ENCODE measurements at regions not wholly inside any gene's neighbourhood (a gene's known extent, or its start where the extent isn't known, plus 50 kb on each side); places are given as distances from the start of the nearest gene placed in this dataset.

- Mint-ChIP-seq H3K4me1 (ENCODE audit: low read depth) (no peaks in the 10 kb centered on the region), H3K4me3 (no peak overlapping the region), H3K27me3 (ENCODE audit: insufficient read depth) (peaks cover 28% of the 10 kb centered on the region), H3K36me3 (ENCODE audit: low read depth) (peaks cover 1% of the 10 kb centered on the region), H3K27ac (no peak overlapping the region), H3K9me3 (peaks cover 1% of the 10 kb centered on the region)
- no peak for DNase-seq
- TF ChIP-seq, protein P1, sequence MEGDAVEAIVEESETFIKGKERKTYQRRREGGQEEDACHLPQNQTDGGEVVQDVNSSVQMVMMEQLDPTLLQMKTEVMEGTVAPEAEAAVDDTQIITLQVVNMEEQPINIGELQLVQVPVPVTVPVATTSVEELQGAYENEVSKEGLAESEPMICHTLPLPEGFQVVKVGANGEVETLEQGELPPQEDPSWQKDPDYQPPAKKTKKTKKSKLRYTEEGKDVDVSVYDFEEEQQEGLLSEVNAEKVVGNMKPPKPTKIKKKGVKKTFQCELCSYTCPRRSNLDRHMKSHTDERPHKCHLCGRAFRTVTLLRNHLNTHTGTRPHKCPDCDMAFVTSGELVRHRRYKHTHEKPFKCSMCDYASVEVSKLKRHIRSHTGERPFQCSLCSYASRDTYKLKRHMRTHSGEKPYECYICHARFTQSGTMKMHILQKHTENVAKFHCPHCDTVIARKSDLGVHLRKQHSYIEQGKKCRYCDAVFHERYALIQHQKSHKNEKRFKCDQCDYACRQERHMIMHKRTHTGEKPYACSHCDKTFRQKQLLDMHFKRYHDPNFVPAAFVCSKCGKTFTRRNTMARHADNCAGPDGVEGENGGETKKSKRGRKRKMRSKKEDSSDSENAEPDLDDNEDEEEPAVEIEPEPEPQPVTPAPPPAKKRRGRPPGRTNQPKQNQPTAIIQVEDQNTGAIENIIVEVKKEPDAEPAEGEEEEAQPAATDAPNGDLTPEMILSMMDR (IDR thresholded peaks at IDR 0.05): no peak
These were observed 128.7 kb upstream of the TLE3 start for GRCh38 chr15:70226337-70226980.

- TF ChIP-seq, protein P1 (IDR thresholded peaks at IDR 0.05): no peak
- Mint-ChIP-seq H3K36me3 (ENCODE audit: low read depth) (no peaks in the 10 kb centered on the region), H3K9me3 (no peaks in the 10 kb centered on the region), H3K27ac (no peak overlapping the region), H3K27me3 (ENCODE audit: insufficient read depth) (peaks cover 32% of the 10 kb centered on the region), H3K4me3 (no peak overlapping the region), H3K4me1 (ENCODE audit: low read depth) (no peaks in the 10 kb centered on the region)
- DNase-seq: no peak
These were observed 127.7 kb upstream of the TLE3 start for GRCh38 chr15:70225416-70225815.

DNA sequence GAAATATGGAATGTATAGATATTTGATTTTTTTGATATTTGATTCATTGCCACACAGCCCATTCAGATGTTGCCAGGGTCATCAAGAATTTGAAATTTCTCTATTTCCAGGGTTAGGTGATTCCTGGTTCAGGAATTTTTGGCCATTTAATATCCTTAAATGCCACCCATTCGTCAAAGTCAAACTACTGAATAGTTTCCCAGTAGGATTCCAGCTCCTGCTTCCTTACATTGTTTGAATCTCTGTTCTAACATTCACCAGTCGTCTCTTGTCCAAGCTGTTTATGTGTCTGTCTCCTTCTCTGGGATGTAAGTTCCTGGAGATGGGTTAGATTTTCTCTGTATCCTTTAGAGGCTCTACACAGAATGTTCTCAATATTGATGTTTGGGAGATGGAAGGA is 124.9 kb upstream of the TLE3 start:
- no peaks in the 10 kb centered on the region for H3K9me3 Mint-ChIP-seq
- peaks cover 27% of the 10 kb centered on the region for H3K27me3 Mint-ChIP-seq (ENCODE audit: insufficient read depth)
- no peak for DNase-seq
- H3K4me1 Mint-ChIP-seq (ENCODE audit: low read depth): no peaks in the 10 kb centered on the region
- no peaks in the 10 kb centered on the region for H3K36me3 Mint-ChIP-seq (ENCODE audit: low read depth)
- H3K27ac Mint-ChIP-seq: no peak overlapping the region
- TF ChIP-seq, protein P1 (IDR thresholded peaks at IDR 0.05): no peak
- no peak overlapping the region for H3K4me3 Mint-ChIP-seq

- Mint-ChIP-seq H3K4me1 (ENCODE audit: low read depth) (no peaks in the 10 kb centered on the region), H3K27ac (no peak overlapping the region), H3K4me3 (no peak overlapping the region), H3K9me3 (no peaks in the 10 kb centered on the region), H3K27me3 (ENCODE audit: insufficient read depth) (peaks cover 29% of the 10 kb centered on the region), H3K36me3 (ENCODE audit: low read depth) (no peaks in the 10 kb centered on the region)
- TF ChIP-seq, protein P1 (IDR thresholded peaks at IDR 0.05): no peak
- DNase-seq: no peak
These were observed 122.9 kb upstream of the TLE3 start for GRCh38 chr15:70220490-70221096.

GRCh38 chr15:70219966-70220365 is 122.2 kb upstream of the TLE3 start:
- peaks cover 22% of the 10 kb centered on the region for H3K27me3 Mint-ChIP-seq (ENCODE audit: insufficient read depth)
- no peak for DNase-seq
- H3K4me3 Mint-ChIP-seq: no peak overlapping the region
- H3K4me1 Mint-ChIP-seq (ENCODE audit: low read depth): no peaks in the 10 kb centered on the region
- H3K27ac Mint-ChIP-seq: no peak overlapping the region
- H3K9me3 Mint-ChIP-seq: no peaks in the 10 kb centered on the region
- H3K36me3 Mint-ChIP-seq (ENCODE audit: low read depth): no peaks in the 10 kb centered on the region
- TF ChIP-seq, protein P1 (IDR thresholded peaks at IDR 0.05): no peak
